Breast epithelium (tissue), 3 donors: ENCODE measurements at regions not wholly inside any gene's neighbourhood (a gene's known extent, or its start where the extent isn't known, plus 50 kb on each side); places are given as distances from the start of the nearest gene placed in this dataset.

Experiments
- POLR2A ChIP-seq: fragments of 450-650 bp; IDR thresholded peaks from one replicate; pipeline ENCODE4 v1.6.1; 2016; ENCODE audit warnings: antibody characterized with exemption, mild to moderate bottlenecking, moderate library complexity
- POLR2AphosphoS5 ChIP-seq, 3 donors: sonication (generic); formaldehyde crosslinking; IDR thresholded peaks; one replicate each; pipeline ENCODE4 v1.6.1; 2017; ENCODE audit warnings: antibody characterized with exemption in 3 of 3
- TF ChIP-seq, protein P1 (sequence below), 3 donors: fragments of 450-650 bp; IDR thresholded peaks; one replicate each; pipeline ENCODE4 v1.5.1; 2016 to 2017; ENCODE audit warnings: antibody characterized with exemption in 3 of 3, mild to moderate bottlenecking in 3 of 3, moderate library complexity in 3 of 3

DNA sequence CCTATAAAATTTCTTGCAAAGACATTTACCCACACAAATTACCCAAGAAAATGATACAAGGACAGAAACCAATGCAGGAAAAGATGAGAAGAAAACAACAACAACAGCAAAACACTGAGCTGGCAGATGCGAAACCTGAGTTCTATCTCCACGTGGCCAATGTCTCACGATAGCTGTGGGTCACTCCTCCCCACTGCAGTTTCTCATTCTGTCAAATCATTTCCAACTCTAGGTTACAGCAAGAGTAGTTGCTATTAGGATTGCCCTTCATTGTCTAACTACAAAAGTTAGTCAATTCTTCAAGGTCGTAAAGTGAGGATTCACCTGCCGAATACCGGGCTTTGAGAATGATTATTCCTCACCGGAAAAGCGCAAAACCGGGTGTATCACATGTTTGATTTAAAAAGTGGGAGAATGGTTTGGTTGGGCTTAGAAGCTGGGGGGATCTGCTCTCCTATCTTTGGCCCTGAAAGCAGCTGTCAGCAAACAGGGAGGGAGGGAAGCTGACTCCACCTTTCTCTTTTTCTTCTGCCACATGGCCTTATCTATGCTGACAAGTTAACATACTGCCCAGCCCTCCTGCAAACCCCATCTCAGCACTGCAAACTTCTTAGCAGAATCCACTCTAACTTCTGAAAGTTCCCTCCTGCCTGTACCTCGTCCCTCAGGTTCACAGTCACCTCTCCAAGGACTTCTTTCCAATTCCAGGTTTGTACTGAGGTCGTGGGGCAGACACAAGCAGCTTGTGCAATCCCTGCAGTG is 473.0 kb downstream of the SOX11 start:
- TF ChIP-seq, protein P1, sequence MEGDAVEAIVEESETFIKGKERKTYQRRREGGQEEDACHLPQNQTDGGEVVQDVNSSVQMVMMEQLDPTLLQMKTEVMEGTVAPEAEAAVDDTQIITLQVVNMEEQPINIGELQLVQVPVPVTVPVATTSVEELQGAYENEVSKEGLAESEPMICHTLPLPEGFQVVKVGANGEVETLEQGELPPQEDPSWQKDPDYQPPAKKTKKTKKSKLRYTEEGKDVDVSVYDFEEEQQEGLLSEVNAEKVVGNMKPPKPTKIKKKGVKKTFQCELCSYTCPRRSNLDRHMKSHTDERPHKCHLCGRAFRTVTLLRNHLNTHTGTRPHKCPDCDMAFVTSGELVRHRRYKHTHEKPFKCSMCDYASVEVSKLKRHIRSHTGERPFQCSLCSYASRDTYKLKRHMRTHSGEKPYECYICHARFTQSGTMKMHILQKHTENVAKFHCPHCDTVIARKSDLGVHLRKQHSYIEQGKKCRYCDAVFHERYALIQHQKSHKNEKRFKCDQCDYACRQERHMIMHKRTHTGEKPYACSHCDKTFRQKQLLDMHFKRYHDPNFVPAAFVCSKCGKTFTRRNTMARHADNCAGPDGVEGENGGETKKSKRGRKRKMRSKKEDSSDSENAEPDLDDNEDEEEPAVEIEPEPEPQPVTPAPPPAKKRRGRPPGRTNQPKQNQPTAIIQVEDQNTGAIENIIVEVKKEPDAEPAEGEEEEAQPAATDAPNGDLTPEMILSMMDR (IDR thresholded peaks at IDR 0.05): no peak
- TF ChIP-seq POLR2AphosphoS5 (IDR thresholded peaks at IDR 0.05) (no peak), POLR2A (no peak)
